LNCaP clone FGC (cell line): ENCODE measurements at regions not wholly inside any gene's neighbourhood (a gene's known extent, or its start where the extent isn't known, plus 50 kb on each side); places are given as distances from the start of the nearest gene placed in this dataset.
A peak's percentile ranks its signal among the peaks of the same experiment; 100 is the strongest.

Source experiments
- DNase-seq: peaks from one replicate; pipeline ENCODE4 v3.0.0-alpha.2; 2011; ENCODE audit warnings: low read depth
- H3K4me3 ChIP-seq: 2 replicates; pipeline ENCODE4 v1.5.1; 2011; ENCODE audit warnings: mild to moderate bottlenecking, low read depth, low read length, control low read depth
- CTCF ChIP-seq: IDR thresholded peaks from 2 replicates; pipeline ENCODE4 v1.5.1; 2012; ENCODE audit warnings: mild to moderate bottlenecking; ENCODE audit not compliant: control insufficient read depth, insufficient read depth; ENCODE audit errors: extremely low read depth

GRCh38 chr5:88666761-88667495 is 216.1 kb downstream of the MEF2C start:
- TF ChIP-seq CTCF, result no peak
- no peak for DNase-seq
- H3K4me3 ChIP-seq, result peak overlapping the region; percentile 53

- no peak for DNase-seq
- H3K4me3 ChIP-seq, result no peak overlapping the region
- TF ChIP-seq CTCF, result no peak
These were observed 217.2 kb downstream of the MEF2C start for GRCh38 chr5:88665750-88666215.

- H3K4me3 ChIP-seq, result no peak overlapping the region
- DNase-seq, result peak; percentile 11
- no peak for TF ChIP-seq CTCF
These were observed 218.3 kb downstream of the MEF2C start for GRCh38 chr5:88664645-88665044.

GRCh38 chr5:88663793-88664216 is 219.2 kb downstream of the MEF2C start:
- H3K4me3 ChIP-seq, result no peak overlapping the region
- DNase-seq, result no peak
- TF ChIP-seq CTCF, result no peak

GRCh38 chr5:88662846-88663245 is 220.1 kb downstream of the MEF2C start:
- H3K4me3 ChIP-seq, result no peak overlapping the region
- TF ChIP-seq CTCF, result no peak
- no peak for DNase-seq

- H3K4me3 ChIP-seq, result peak overlapping the region; percentile 52
- TF ChIP-seq CTCF, result no peak
- DNase-seq, result no peak
These were observed 221.2 kb downstream of the MEF2C start for GRCh38 chr5:88661806-88662207.
